SK-N-MC (cell line): ENCODE measurements at regions not wholly inside any gene's neighbourhood (a gene's known extent, or its start where the extent isn't known, plus 50 kb on each side); places are given as distances from the start of the nearest gene placed in this dataset.
"Not testable (repeated sequence)": the region's sequence is repeated elsewhere in the genome, so short reads cannot be mapped to it uniquely, and the experiment has no call there.

ENCODE experiments used
- FOXP2 ChIP-seq: optimal IDR thresholded peaks from 2 replicates; pipeline ENCODE3; 2011; ENCODE audit warnings: mild to moderate bottlenecking, moderate library complexity; ENCODE audit not compliant: insufficient read depth; ENCODE audit errors: extremely low read length, control extremely low read depth
- POLR2AphosphoS5 ChIP-seq: IDR thresholded peaks from 2 replicates; pipeline ENCODE4 v1.6.1; 2012; ENCODE audit warnings: mild to moderate bottlenecking, low read depth, low read length, borderline replicate concordance

DNA sequence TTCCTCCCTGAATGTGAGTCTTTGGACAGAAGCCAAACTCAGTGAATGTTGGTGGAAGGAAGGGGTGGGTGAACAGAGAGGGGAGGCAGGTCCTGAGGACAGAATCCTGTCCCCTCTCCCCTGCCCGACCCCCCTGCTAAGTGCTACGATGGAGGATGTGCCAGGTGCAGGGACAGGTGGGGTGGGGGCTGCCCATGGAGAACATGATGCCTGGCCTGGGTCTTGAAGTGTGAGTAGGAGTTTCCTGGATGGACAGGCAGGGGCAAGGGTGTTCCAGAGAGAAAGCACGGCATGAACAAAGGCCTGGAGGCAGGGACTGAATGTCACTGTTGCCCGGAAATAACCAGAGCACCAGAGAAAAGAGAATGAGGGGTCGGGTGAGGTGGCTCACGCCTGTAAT, 445.1 kb downstream of the PTPRU start:
- TF ChIP-seq FOXP2, POLR2AphosphoS5: not testable (repeated sequence)
